Activated T-helper 1 cell treated with Interleukin-2 at 50 U/mL for 16 hours (primary cell): ENCODE measurements at regions not wholly inside any gene's neighbourhood (a gene's known extent, or its start where the extent isn't known, plus 50 kb on each side); places are given as distances from the start of the nearest gene placed in this dataset.

Experiments
- DNase-seq: peaks from one replicate; pipeline ENCODE4 v3.0.0-alpha.2; 2020; ENCODE audit warnings: low read depth

DNA sequence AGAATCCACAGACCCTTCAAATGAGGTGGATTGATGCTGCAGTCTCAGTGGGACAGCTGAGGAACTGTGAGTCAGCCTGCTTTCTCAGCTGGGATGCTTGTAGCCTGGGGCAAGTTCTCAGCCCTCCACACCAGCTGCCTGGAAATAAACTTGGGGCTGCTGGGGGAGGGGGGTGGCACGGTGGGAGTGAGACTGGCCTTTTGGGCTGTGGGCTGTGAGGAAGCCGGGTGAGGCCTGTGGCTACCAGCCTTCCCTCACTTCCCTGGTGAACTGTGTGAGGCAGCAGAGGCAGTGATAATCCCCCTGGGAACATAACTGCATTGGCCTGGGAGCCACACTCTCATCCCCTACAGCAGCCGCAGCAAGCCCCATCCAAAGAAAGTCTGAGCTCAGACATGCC, 114.5 kb upstream of the GUCY1A1 start:
- DNase-seq = no peak

DNA sequence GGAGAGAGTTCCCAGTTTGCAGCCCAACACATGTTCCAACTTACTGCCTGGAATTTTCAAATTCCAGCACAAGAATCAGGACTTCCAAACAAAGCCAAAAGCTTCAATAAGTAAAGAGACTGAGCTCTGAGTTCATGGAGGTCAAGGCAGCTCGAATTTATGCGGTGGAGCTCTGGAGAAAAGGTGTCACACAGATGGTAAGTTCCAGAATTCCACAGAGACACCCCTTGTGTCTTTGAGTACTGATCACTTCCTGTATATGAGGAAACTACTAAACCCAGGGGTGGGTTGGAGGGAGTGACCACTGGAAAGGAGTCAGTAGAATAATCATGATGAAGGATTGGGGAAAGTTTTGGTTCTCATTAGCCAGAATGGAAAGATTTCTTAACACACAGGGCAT, 118.5 kb upstream of the GUCY1A1 start:
- DNase-seq = no peak

DNA sequence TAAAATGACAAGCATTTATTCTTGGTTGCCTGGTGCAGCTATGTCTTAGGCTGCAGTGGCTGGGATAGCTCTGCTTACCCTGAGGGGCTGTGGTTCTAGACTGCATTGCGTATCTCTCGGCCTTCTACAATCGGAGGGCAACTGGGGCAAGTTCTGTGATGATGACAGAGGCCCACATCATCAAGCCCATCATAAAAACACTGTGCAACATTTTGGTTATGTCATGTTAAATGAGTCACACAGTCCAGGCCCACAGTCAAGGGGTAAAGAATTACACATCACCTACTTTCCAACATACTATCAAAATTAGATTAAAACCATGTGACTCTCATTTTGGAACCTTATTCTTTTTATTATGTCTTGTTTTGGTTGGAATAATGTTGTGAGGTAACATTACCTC, 120.2 kb upstream of the GUCY1A1 start:
- no peak for DNase-seq

GRCh38 chr4:155545456-155545855, 121.2 kb upstream of the GUCY1A1 start:
- DNase-seq = no peak

DNA sequence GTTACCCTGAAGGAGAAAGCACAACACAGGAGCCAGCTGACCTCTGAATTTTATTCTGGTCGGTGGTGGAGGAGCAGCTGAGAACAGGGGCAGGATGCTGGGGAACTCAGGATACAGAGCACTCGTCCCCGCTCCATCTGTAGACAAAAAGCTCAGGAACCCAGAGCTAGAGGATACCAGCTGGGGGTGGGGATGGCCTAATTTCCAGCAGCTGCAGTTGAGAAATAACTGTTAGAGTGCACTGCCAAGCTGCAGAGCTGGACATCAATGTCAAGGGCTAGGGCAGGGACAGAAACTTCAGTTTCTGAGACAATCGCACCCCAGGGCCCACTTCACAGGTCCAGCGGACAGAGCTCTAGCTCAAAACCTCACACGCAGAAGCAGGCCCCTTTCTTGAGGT, 122.1 kb upstream of the GUCY1A1 start:
- DNase-seq = no peak

DNA sequence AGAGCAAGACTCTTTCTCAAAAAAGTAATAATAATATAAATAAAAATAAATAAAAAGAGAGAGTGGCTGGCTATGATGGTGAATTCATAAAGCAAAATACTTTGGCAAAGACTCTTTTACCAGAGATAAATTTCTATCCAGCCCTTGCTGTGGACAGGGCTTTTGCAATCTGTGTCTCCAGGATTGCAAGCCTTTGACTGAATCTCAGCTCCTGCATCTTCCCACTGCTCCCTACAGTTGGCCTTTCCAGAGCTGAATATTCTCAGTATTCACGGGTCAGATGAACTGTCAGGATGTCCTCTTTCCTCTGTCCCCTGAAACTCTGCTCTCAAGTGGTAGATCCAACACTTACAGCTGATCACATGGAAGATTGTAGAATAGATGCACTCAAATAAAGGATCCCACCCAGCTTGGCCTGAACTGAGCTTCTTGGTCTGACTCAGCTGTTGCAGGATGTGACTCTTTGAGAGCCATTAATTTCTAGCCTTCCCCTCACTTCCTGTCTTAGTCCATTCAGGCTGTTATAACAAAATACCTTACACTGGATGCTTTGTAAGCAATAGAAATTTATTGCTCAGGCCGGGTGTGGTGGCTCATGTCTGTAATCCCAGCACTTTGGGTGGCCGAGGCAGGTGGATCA, 123.4 kb upstream of the GUCY1A1 start:
- no peak for DNase-seq

- no peak for DNase-seq
Measured at GRCh38 chr4:155542415-155542814, 124.2 kb upstream of the GUCY1A1 start.

DNA sequence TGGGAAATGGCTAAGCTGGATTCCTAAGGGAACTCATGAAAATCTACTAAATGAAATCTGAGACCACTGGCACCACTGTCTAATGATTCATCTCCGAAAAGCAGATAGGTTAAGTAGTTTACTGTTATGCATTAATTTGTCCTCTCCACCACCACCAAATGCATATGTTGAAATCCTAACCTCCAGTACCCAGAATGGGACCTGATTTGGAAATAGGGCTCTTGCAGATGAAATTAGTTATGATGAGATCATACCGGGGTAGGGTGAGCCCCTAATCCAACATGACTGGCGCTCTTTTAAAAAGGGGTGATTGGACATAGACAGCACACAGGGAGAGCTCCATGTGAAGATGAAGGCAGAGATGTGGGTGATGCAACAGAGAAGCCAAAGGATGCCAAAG, 124.9 kb upstream of the GUCY1A1 start:
- no peak for DNase-seq

DNA sequence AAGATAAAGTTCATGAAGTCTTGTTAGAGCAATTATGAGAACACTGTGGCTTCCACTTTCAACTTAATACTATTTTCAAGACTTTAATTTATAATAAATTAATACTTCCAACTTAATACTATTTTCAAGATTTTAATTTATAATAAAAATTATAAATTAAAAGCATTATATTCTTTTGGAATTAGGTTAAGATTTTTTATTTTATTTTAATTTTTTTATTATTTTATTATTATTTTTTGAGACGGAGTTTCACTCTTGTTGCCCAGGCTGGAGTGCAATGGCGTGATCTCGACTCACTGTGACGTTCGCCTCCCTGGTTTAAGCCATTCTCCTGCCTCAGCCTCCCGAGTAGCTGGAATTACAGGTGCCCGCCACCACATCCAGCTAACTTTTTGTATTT, 126.0 kb upstream of the GUCY1A1 start:
- no peak for DNase-seq

GRCh38 chr4:155539746-155540145, 126.9 kb upstream of the GUCY1A1 start:
- no peak for DNase-seq

DNA sequence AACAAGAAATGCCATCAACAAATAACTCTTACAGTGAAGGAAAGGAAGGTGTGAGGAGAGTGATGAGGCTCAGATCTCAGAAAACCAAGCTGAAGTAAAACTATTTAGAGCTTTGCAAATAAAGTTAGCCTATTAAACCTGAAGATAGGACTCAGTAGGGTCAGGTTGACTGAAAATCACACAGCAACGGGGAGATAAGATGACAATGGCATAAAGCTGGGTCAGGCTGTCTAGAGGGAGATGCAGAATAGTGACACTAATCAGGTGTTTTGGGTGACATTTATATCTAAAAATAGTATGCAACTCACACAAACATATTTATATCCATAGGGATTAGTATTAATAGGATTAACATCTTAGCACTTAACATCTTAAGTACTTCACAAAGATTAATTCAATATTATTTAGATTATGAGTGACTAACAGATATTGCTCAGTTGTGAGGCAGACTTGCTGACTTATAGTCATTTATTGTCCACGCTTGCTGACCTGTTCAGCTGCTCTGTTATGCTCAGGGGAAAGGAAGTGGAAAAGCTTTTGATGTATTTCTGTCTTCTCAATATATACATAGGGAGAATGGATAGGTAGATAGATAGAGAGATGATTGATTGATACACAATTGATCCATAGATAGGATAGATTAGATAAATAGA, 130.7 kb upstream of the GUCY1A1 start:
- no peak for DNase-seq

GRCh38 chr4:155532373-155533085, 134.1 kb upstream of the GUCY1A1 start:
- DNase-seq = no peak

DNA sequence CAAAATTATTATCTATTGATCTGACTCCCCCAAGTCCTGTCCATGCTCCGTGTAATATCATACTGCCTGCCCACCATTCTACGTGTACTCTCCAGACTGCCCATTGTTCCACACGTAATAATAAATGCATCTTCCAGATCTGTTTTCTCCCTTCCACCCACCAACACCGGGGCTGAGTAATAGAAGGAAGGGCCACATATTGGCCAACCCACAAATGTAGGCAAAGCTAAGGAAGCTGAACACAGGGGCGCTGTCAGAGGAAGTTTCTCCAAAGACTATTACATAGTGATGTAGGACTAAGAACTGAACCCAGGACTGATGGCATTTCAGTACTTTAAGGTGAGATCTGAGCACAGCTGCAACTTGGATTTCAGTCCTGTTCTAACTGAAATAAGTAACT, 135.8 kb upstream of the GUCY1A1 start:
- no peak for DNase-seq

- no peak for DNase-seq
Measured at GRCh38 chr4:155530290-155530689, 136.4 kb upstream of the GUCY1A1 start.

- no peak for DNase-seq
Measured at GRCh38 chr4:155529716-155530115, 136.9 kb upstream of the GUCY1A1 start.

GRCh38 chr4:155529272-155529671, 137.4 kb upstream of the GUCY1A1 start:
- no peak for DNase-seq

DNA sequence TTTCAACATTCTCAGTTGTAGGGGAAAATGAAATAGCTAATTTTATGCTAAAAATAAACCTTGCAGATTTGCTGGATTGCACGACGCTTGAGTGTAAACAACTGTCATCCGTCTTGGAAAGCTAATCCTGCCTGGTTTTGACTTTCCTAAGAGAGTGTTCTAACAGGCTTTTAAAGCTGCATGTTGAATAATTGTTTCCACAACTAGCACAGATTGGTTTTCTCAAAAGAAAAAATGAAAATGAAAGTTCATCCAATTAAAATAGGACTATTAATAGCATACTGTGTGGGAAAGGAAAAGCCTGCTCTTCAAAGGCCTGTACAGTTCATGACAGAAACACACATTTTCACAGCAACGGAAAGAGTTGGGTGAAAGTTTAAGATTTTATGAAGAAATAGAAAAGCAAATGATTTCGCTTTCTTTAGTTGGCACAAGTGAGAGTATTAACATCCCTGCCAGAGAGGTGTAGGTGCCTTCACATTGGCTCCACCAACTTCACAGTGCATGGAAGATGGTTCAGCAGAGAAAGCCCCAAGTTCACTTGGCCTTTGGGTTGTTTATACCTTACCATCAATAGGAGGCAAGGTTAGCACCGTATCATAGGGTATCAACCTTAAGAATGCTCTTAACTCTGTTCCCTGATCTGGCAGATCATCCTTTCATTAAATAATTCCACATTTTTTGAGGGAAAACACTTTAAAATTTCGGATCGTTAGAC, 140.0 kb upstream of the GUCY1A1 start:
- no peak for DNase-seq

- no peak for DNase-seq
Measured at GRCh38 chr4:155524926-155525455, 141.7 kb upstream of the GUCY1A1 start.

DNA sequence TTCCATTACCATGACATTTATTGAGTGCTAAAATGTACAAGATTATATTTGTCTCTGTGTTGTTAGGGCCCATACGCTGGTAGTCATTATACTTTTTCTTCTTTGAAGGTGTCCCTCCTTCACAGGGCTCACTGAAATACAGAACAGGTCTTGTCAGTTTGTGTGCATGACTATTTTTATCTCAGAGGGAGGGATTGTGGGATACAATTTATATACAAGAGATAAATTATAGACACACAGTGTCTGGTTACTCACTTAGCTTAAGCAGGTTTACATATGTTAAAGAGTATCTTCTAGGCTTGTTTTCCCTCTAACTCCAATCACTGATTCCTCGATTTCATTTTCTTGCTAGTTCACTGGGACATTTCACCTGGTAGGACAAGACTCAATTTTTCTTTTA, 143.3 kb upstream of the GUCY1A1 start:
- no peak for DNase-seq

DNA sequence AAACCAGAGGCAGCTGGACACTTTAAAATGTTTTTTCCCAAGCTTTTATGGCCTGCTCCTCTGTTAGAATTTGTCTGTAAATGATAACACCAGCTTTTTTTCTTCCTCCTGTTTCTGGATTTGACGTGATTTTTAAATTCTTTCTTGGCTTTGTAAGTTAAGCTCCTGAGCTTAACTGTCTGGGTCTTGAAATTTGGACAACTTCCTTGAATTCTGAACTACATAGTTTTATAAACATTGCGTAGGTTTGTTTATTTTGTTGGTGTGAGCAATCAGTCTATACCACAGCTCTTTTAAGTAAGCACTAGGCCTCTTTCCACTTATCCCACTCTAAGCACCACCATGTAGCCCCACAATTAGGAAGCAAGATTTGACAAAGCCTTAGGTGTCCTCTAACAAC, 144.4 kb upstream of the GUCY1A1 start:
- DNase-seq = no peak

- DNase-seq = no peak
Measured at GRCh38 chr4:155521382-155521781, 144.6 kb upstream of the MAP9 start.

GRCh38 chr4:155515444-155516075, 138.8 kb upstream of the MAP9 start:
- DNase-seq = no peak
